ENCODE measurements at regions not wholly inside any gene's neighbourhood (a gene's known extent, or its start where the extent isn't known, plus 50 kb on each side); places are given as distances from the start of the nearest gene placed in this dataset.

- TF ChIP-seq JUND (IDR thresholded peaks at IDR 0.05; ENCODE audit: low read length) (no peak), HDAC2 (IDR thresholded peaks at IDR 0.05; ENCODE audit: borderline replicate concordance in 1 of 2, low read depth in 2 of 2, low read length in 2 of 2) (no peak), RAD21 (IDR thresholded peaks at IDR 0.05 in 1 of 2, conservative IDR thresholded peaks at IDR 0.05 in 1 of 2; ENCODE audit: low read depth in 2 of 2, low read length in 2 of 2) (peak in 1 of 2 experiments; percentile 38; a peak in 2 of 4 replicates), RFX5 (IDR thresholded peaks at IDR 0.05; ENCODE audit: borderline replicate concordance, low read depth, low read length) (no peak), TCF12 (IDR thresholded peaks at IDR 0.05; ENCODE audit: low read depth, low read length) (no peak)
These were observed 257.7 kb downstream of the CDCA7 start (continued) for GRCh38 chr2:173612354-173612753.
